HCT116 (cell line): ENCODE measurements at regions not wholly inside any gene's neighbourhood (a gene's known extent, or its start where the extent isn't known, plus 50 kb on each side); places are given as distances from the start of the nearest gene placed in this dataset.

Experiments
- MAX ChIP-seq: IDR thresholded peaks from 2 replicates; pipeline ENCODE4 v1.6.1; 2012
- POLR2A ChIP-seq: IDR thresholded peaks from 2 replicates; pipeline ENCODE4 v1.7.0; 2011; ENCODE audit warnings: borderline replicate concordance; ENCODE audit not compliant: insufficient read depth, insufficient read length; ENCODE audit errors: extremely low read depth
- RAD21 ChIP-seq: IDR thresholded peaks from 2 replicates; pipeline ENCODE4 v1.6.1; 2012; ENCODE audit warnings: low read depth, mild to moderate bottlenecking
- YY1 ChIP-seq: IDR thresholded peaks from 2 replicates; pipeline ENCODE4 v1.6.1; 2011; ENCODE audit warnings: low read length, low read depth, moderate library complexity, mild to moderate bottlenecking; ENCODE audit not compliant: insufficient replicate concordance; ENCODE audit errors: extremely low read depth

DNA sequence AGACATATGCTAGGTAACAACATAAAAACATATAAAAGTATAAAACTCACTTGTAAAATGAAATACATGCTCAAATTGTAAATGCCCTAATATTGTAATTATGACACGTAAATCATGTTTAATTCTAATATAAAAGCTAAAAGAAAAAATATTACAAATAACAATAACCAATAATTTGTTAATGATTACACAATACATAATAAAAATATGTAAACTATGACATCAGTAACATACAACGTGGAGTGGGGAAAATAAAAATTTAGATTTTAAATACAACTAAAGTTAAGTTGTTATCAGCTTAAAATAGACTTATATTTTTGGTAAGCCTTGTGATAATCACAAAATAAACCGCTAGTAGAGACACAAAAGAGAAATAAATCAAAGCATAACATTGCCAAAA lies 376.4 kb downstream of the BRINP2 start:
- TF ChIP-seq MAX (no peak), RAD21 (no peak), POLR2A (no peak), YY1 (no peak)
